Astrocyte (in vitro differentiated cells and primary cell): ENCODE measurements at regions not wholly inside any gene's neighbourhood (a gene's known extent, or its start where the extent isn't known, plus 50 kb on each side); places are given as distances from the start of the nearest gene placed in this dataset.

ENCODE experiments used
- DNase-seq: peaks from one replicate; pipeline ENCODE4 v3.0.0-alpha.2; 2010; ENCODE audit warnings: low read depth
- FAIRE-seq: peaks from 2 replicates; lab custom pipeline; 2011; peaks lifted over from hg19 to GRCh38; lab: Jason Lieb, UNC
- H2AFZ ChIP-seq: 2 replicates; pipeline ENCODE4 v1.6.0; 2012; ENCODE audit warnings: low read depth, low read length, inconsistent platforms
- H3K27ac ChIP-seq: 2 replicates; pipeline ENCODE4 v1.5.1; 2011; ENCODE audit warnings: low read depth, low read length, inconsistent platforms
- H3K27me3 ChIP-seq: 2 replicates; pipeline ENCODE4 v1.6.0; 2011; ENCODE audit warnings: low read length, inconsistent platforms; ENCODE audit not compliant: insufficient read depth
- H3K36me3 ChIP-seq: 2 replicates; pipeline ENCODE4 v1.5.1; 2011; ENCODE audit warnings: low read length, inconsistent platforms; ENCODE audit not compliant: insufficient read depth
- H3K4me1 ChIP-seq: 2 replicates; pipeline ENCODE4 v1.5.1; 2011; ENCODE audit warnings: low read length, inconsistent platforms; ENCODE audit not compliant: insufficient read depth
- H3K4me2 ChIP-seq: 2 replicates; pipeline ENCODE4 v1.6.0; 2012; ENCODE audit warnings: low read length, inconsistent platforms
- H3K4me3 ChIP-seq: 2 replicates; pipeline ENCODE4 v1.5.1; 2011; ENCODE audit warnings: low read depth, mild to moderate bottlenecking, low read length, inconsistent platforms; ENCODE audit not compliant: insufficient read depth
- H3K79me2 ChIP-seq: 2 replicates; pipeline ENCODE4 v1.6.0; 2012; ENCODE audit warnings: mild to moderate bottlenecking, low read length, inconsistent platforms; ENCODE audit not compliant: insufficient read depth
- H3K9ac ChIP-seq: 2 replicates; pipeline ENCODE4 v1.6.0; 2012; ENCODE audit warnings: mild to moderate bottlenecking, low read length, inconsistent platforms
- H3K9me3 ChIP-seq: 2 replicates; pipeline ENCODE4 v1.5.1; 2012; ENCODE audit warnings: low read depth, mild to moderate bottlenecking, low read length, inconsistent platforms; ENCODE audit not compliant: insufficient read depth
- H4K20me1 ChIP-seq: 2 replicates; pipeline ENCODE4 v1.6.0; 2012; ENCODE audit warnings: low read length, inconsistent platforms; ENCODE audit not compliant: insufficient read depth
- H3K27ac Mint-ChIP-seq: one replicate; pipeline ENCODE4 v1.8.0; 2021; ENCODE audit warnings: mild to moderate bottlenecking, mixed read lengths; ENCODE audit not compliant: unreplicated experiment
- H3K27me3 Mint-ChIP-seq: one replicate; pipeline ENCODE4 v1.8.0; 2021; ENCODE audit warnings: low read depth, mixed read lengths; ENCODE audit not compliant: unreplicated experiment
- H3K36me3 Mint-ChIP-seq: one replicate; pipeline ENCODE4 v1.8.0; 2021; ENCODE audit warnings: low read depth, mixed read lengths; ENCODE audit not compliant: unreplicated experiment
- H3K4me1 Mint-ChIP-seq: one replicate; pipeline ENCODE4 v1.8.0; 2021; ENCODE audit warnings: low read depth, mixed read lengths; ENCODE audit not compliant: unreplicated experiment
- H3K4me3 Mint-ChIP-seq: one replicate; pipeline ENCODE4 v1.8.0; 2021; ENCODE audit warnings: mild to moderate bottlenecking, moderate library complexity, mixed read lengths; ENCODE audit not compliant: unreplicated experiment
- H3K9me3 Mint-ChIP-seq: one replicate; pipeline ENCODE4 v1.8.0; 2021; ENCODE audit warnings: mild to moderate bottlenecking, mixed read lengths; ENCODE audit not compliant: unreplicated experiment
- EZH2 ChIP-seq: IDR thresholded peaks from 2 replicates; pipeline ENCODE4 v1.6.1; 2012; ENCODE audit warnings: mild to moderate bottlenecking, low read length, inconsistent platforms; ENCODE audit not compliant: insufficient read depth
- TF ChIP-seq, protein P1 (sequence below): IDR thresholded peaks from 2 replicates; pipeline ENCODE4 v1.5.1; 2011; ENCODE audit warnings: low read depth, mild to moderate bottlenecking, inconsistent platforms, low read length, moderate library complexity; ENCODE audit not compliant: insufficient read depth

DNA sequence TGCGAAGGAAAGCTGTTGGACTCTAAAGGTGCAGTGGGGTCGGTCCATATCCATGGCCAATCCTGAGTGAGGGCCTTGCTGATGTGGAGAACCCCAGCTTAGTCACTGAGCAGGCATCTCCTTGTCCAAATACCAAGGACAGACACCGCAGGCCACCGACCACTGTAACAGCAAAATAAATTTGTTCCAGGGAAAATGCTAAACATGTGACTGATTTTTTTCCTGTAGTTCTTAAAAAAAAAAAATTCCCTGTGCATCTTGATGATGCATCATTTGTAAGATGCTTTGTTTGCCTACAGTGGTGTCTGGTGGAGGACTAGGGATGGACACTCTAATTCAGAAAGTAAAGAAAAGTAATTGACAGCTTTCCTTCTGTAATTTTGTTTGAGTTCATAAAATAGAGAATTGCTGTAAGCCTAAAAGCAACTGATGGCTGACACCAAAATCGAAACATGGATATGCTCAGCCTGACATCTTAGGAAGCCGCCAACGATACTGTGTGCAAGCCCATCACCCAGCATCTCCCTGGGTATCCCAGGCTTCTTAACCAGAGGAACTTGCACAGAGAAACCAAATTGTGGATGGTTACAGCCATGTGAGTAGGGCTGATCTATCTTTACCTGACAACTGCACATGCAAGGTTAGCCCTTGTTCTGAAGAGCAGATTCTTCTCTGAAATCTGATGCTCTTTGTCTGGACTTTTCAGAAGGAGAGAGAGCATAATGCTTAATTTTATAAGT lies 188.6 kb downstream of the ARL4C start:
- Histone ChIP-seq H3K9ac (peak overlapping the region; percentile 77), H3K79me2 (no peaks in the 10 kb centered on the region), H3K9me3 (peaks cover 3% of the 10 kb centered on the region), H2AFZ (peak overlapping the region; percentile 7), H3K36me3 (no peaks in the 10 kb centered on the region), H3K27me3 (no peaks in the 10 kb centered on the region), H3K4me3 (no peak overlapping the region), H3K4me2 (peak overlapping the region; percentile 62), H3K4me1 (peaks cover 30% of the 10 kb centered on the region), H4K20me1 (no peaks in the 10 kb centered on the region), H3K27ac (peak overlapping the region; percentile 90)
- TF ChIP-seq EZH2: no peak
- TF ChIP-seq, protein P1, sequence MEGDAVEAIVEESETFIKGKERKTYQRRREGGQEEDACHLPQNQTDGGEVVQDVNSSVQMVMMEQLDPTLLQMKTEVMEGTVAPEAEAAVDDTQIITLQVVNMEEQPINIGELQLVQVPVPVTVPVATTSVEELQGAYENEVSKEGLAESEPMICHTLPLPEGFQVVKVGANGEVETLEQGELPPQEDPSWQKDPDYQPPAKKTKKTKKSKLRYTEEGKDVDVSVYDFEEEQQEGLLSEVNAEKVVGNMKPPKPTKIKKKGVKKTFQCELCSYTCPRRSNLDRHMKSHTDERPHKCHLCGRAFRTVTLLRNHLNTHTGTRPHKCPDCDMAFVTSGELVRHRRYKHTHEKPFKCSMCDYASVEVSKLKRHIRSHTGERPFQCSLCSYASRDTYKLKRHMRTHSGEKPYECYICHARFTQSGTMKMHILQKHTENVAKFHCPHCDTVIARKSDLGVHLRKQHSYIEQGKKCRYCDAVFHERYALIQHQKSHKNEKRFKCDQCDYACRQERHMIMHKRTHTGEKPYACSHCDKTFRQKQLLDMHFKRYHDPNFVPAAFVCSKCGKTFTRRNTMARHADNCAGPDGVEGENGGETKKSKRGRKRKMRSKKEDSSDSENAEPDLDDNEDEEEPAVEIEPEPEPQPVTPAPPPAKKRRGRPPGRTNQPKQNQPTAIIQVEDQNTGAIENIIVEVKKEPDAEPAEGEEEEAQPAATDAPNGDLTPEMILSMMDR: no peak
- H3K27ac Mint-ChIP-seq: peak overlapping the region; percentile 42
- FAIRE-seq (no peak), DNase-seq (peak; percentile 72)
- H3K4me3 Mint-ChIP-seq: no peak overlapping the region
- H3K4me1 Mint-ChIP-seq: peaks cover 34% of the 10 kb centered on the region
- peaks cover 2% of the 10 kb centered on the region for H3K36me3 Mint-ChIP-seq
- H3K9me3 Mint-ChIP-seq: no peaks in the 10 kb centered on the region
- no peaks in the 10 kb centered on the region for H3K27me3 Mint-ChIP-seq

GRCh38 chr2:234307322-234307961 lies 189.4 kb downstream of the ARL4C start:
- no peaks in the 10 kb centered on the region for H3K9me3 Mint-ChIP-seq
- no peaks in the 10 kb centered on the region for H3K79me2 ChIP-seq
- no peaks in the 10 kb centered on the region for H3K27me3 ChIP-seq
- no peak for TF ChIP-seq EZH2
- TF ChIP-seq, protein P1: no peak
- H3K36me3 Mint-ChIP-seq: peaks cover 2% of the 10 kb centered on the region
- H4K20me1 ChIP-seq: no peaks in the 10 kb centered on the region
- H3K4me1 Mint-ChIP-seq: peaks cover 34% of the 10 kb centered on the region
- H3K36me3 ChIP-seq: no peaks in the 10 kb centered on the region
- H3K9me3 ChIP-seq: peaks cover 3% of the 10 kb centered on the region
- FAIRE-seq (peak; percentile 66), DNase-seq (no peak)
- no peak overlapping the region for H3K27ac Mint-ChIP-seq
- peak overlapping the region; percentile 1 for H3K9ac ChIP-seq
- H3K4me3 ChIP-seq: no peak overlapping the region
- H2AFZ ChIP-seq: peak overlapping the region; percentile 7
- no peak overlapping the region for H3K4me3 Mint-ChIP-seq
- H3K4me1 ChIP-seq: peaks cover 30% of the 10 kb centered on the region
- H3K27ac ChIP-seq: peak overlapping the region; percentile 90
- no peaks in the 10 kb centered on the region for H3K27me3 Mint-ChIP-seq
- no peak overlapping the region for H3K4me2 ChIP-seq
